GM12874 (cell line): ENCODE measurements at regions not wholly inside any gene's neighbourhood (a gene's known extent, or its start where the extent isn't known, plus 50 kb on each side); places are given as distances from the start of the nearest gene placed in this dataset.

Experiments used
- CTCF ChIP-seq: IDR thresholded peaks from 2 replicates; pipeline ENCODE4 v1.5.1; 2011; ENCODE audit warnings: low read depth, mild to moderate bottlenecking, control low read depth, low read length, moderate library complexity; ENCODE audit not compliant: insufficient read depth

- TF ChIP-seq CTCF: no peak
Measured at GRCh38 chr10:105681051-105681450, 1040.0 kb downstream of the SORCS3 start.

GRCh38 chr10:105679781-105680180 is 1038.7 kb downstream of the SORCS3 start:
- TF ChIP-seq CTCF: no peak

GRCh38 chr10:105675333-105675732 is 1034.2 kb downstream of the SORCS3 start:
- no peak for TF ChIP-seq CTCF

- TF ChIP-seq CTCF: no peak
Measured at GRCh38 chr10:105674448-105674847, 1033.4 kb downstream of the SORCS3 start.

- TF ChIP-seq CTCF: no peak
Measured at GRCh38 chr10:105658696-105659095, 1017.6 kb downstream of the SORCS3 start.

GRCh38 chr10:105656856-105657255 is 1015.8 kb downstream of the SORCS3 start:
- no peak for TF ChIP-seq CTCF

- TF ChIP-seq CTCF: no peak
Measured at GRCh38 chr10:105650306-105650705, 1009.2 kb downstream of the SORCS3 start.

- TF ChIP-seq CTCF: no peak
Measured at GRCh38 chr10:105647354-105647753, 1006.3 kb downstream of the SORCS3 start.
